ENCODE measurements at regions not wholly inside any gene's neighbourhood (a gene's known extent, or its start where the extent isn't known, plus 50 kb on each side); places are given as distances from the start of the nearest gene placed in this dataset.

DNA sequence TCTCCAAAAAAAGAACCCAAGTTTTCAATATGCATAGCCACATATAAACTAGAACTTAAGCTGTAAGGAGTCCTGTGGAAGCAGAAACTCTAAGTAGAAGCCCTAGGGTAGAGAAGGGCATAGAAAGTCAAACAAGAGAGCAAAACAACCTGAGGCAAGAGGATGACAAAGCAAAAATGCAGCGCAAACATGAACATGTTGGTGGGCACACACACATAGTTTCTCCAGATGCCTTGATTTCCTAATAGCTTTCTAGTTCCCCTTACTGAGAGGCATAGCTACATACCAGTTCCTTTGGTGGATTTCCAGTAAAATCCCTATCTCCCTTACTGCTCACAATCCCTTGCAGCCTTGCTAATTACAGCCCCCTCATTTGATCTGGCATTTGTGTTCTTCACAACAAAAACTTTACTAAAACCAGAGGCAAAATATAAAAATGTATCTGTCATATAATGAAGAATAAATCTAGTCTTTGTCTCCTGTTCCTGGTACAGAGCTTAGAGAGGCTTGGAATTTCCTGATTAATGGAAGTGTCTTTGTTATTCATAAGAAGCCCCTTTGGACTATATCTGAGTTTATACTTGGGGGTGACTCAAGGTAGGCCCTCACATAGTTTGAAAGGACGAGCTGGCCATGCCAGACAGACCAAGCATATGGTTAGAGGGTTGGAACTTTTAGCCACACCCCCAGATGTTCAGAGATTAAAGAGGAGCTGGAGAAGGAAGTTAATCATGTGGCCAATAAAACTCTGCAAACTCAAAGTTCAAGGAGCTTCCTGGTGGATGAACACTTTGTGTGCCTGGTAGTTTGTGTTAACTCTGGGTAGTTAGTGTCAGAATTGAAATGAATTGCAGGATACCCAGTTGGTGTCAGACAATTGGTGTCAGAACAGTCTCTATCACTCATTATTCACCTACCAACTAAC, 52.7 kb upstream of the ZCCHC13 start:
- Histone ChIP-seq H3K27ac (ENCODE audit: low read depth, low read length) (peak overlapping the region; percentile 76; the same call in 1 of the 2 replicates), H3K9ac (ENCODE audit: low read depth, low read length) (peak overlapping the region; percentile 21; the same call in 1 of the 2 replicates), H3K27me3 (ENCODE audit: insufficient read depth, low read length) (no peaks in the 10 kb centered on the region), H3K9me3 (ENCODE audit: insufficient read depth, low read depth, low read length) (no peaks in the 10 kb centered on the region), H3K36me3 (ENCODE audit: insufficient read depth, low read length) (peaks cover 59% of the 10 kb centered on the region), H3K4me1 (ENCODE audit: insufficient read depth, low read length) (peaks cover 42% of the 10 kb centered on the region), H3K4me3 (ENCODE audit: low read length) (no peak overlapping the region)
- 79% methylated on average over 2 of the region's 2 CpGs for WGBS

DNA sequence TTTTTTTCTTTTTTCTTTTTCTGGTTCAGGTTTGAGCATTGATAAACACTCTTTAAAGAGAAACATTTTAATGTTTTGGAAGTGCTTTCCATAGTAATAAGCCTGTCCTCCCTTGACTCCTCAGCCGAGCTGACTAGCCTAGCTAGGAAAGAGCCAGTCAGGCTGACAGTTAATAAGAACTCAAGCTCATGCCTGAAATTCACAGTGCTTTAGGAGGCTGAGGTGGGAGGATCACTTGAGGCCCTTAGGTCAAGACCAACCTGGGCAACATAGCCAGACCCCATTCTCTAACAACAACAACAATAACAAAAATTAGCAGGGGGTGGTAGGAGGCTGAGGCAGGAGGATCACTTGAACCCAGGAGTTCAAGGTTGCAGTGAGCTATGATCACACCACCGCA, 53.4 kb upstream of the ZCCHC13 start:
- Histone ChIP-seq H3K27ac (ENCODE audit: low read depth, low read length) (peak overlapping the region; percentile 76; the same call in 1 of the 2 replicates), H3K36me3 (ENCODE audit: insufficient read depth, low read length) (peaks cover 55% of the 10 kb centered on the region), H3K4me3 (ENCODE audit: low read length) (no peak overlapping the region), H3K9ac (ENCODE audit: low read depth, low read length) (no peak overlapping the region), H3K27me3 (ENCODE audit: insufficient read depth, low read length) (no peaks in the 10 kb centered on the region), H3K4me1 (ENCODE audit: insufficient read depth, low read length) (peaks cover 42% of the 10 kb centered on the region), H3K9me3 (ENCODE audit: insufficient read depth, low read depth, low read length) (no peaks in the 10 kb centered on the region)
- WGBS = 86% methylated on average over 2 of the region's 2 CpGs

DNA sequence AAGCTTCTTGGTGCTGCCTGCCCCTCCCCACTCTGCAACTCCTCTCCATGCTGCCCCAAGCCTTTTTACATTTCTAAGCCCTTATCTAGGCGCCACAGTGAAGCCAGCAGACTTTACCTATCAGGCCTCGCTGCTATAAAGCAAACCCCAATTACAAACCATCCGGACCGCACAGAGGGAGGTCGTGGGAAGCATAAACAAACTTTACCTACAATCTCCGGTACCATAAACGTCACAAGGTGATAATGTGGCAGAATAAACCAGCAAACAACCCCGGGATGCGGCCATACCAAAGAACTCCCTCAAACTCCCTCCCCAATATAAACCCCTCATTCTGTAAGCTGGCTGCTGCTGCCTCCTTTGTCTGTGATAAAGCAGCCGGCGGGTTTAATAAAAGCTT, 54.0 kb upstream of the ZCCHC13 start:
- Histone ChIP-seq H3K36me3 (ENCODE audit: insufficient read depth, low read length) (peaks cover 55% of the 10 kb centered on the region), H3K9ac (ENCODE audit: low read depth, low read length) (no peak overlapping the region), H3K27me3 (ENCODE audit: insufficient read depth, low read length) (no peaks in the 10 kb centered on the region), H3K4me3 (ENCODE audit: low read length) (peak overlapping the region; percentile 30; the same call in 1 of the 2 replicates), H3K9me3 (ENCODE audit: insufficient read depth, low read depth, low read length) (no peaks in the 10 kb centered on the region), H3K4me1 (ENCODE audit: insufficient read depth, low read length) (peaks cover 37% of the 10 kb centered on the region), H3K27ac (ENCODE audit: low read depth, low read length) (peak overlapping the region; percentile 76; the same call in 1 of the 2 replicates)
- WGBS = 0% methylated on average over 11 of the region's 11 CpGs

GRCh38 chrX:74248889-74249288, 55.1 kb upstream of the ZCCHC13 start:
- WGBS = 7% methylated on average over 2 of the region's 4 CpGs
- no peaks in the 10 kb centered on the region for H3K27me3 ChIP-seq (ENCODE audit: insufficient read depth, low read length)
- peak overlapping the region; percentile 36; the same call in 1 of the 2 replicates for H3K9ac ChIP-seq (ENCODE audit: low read depth, low read length)
- H3K4me3 ChIP-seq (ENCODE audit: low read length) = no peak overlapping the region
- H3K27ac ChIP-seq (ENCODE audit: low read depth, low read length) = peak overlapping the region; percentile 89
- H3K36me3 ChIP-seq (ENCODE audit: insufficient read depth, low read length) = peaks cover 51% of the 10 kb centered on the region
- peaks cover 27% of the 10 kb centered on the region for H3K4me1 ChIP-seq (ENCODE audit: insufficient read depth, low read length)
- H3K9me3 ChIP-seq (ENCODE audit: insufficient read depth, low read depth, low read length) = no peaks in the 10 kb centered on the region

- no peak overlapping the region for H3K27ac ChIP-seq (ENCODE audit: low read depth, low read length)
- no peaks in the 10 kb centered on the region for H3K27me3 ChIP-seq (ENCODE audit: insufficient read depth, low read length)
- H3K9ac ChIP-seq (ENCODE audit: low read depth, low read length) = no peak overlapping the region
- peaks cover 20% of the 10 kb centered on the region for H3K4me1 ChIP-seq (ENCODE audit: insufficient read depth, low read length)
- H3K4me3 ChIP-seq (ENCODE audit: low read length) = no peak overlapping the region
- no peaks in the 10 kb centered on the region for H3K9me3 ChIP-seq (ENCODE audit: insufficient read depth, low read depth, low read length)
- H3K36me3 ChIP-seq (ENCODE audit: insufficient read depth, low read length) = peaks cover 52% of the 10 kb centered on the region
Observed at GRCh38 chrX:74246524-74246923, 57.5 kb upstream of the ZCCHC13 start.

DNA sequence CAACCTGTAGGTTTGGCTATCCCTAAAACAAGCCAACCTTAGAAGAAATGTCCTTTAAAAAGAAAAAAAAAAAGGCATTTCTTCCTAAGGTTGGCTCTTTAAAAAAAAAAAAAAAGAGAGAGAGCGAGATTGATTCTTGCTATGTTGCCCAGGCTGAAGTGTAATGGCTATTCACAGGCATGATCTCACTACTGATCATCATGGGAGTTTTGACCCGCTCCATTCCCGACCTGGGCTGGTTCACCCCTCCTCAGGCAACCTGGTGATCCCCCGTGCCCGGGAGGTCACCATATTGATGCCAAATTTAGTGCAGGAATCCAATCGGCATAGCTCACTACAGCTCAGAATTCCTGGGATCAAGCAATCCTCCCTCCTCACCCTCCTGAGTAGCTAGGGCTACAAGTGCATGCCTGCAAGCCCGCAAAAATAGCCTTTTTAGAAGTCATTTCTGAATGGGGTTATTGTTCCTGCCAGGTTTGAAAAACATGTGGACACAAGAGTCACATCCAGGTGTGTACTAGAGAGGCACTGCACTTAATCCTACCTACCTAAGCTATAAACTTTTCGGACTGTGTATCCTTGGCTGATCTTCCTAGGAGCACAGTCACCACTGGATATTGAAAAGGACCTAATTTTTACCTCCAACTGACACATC, 61.4 kb upstream of the ZCCHC13 start:
- 91% methylated on average over 8 of the region's 8 CpGs for WGBS
- Histone ChIP-seq H3K27ac (ENCODE audit: low read depth, low read length) (no peak overlapping the region), H3K36me3 (ENCODE audit: insufficient read depth, low read length) (peaks cover 83% of the 10 kb centered on the region), H3K4me1 (ENCODE audit: insufficient read depth, low read length) (no peaks in the 10 kb centered on the region), H3K9ac (ENCODE audit: low read depth, low read length) (no peak overlapping the region), H3K4me3 (ENCODE audit: low read length) (no peak overlapping the region), H3K27me3 (ENCODE audit: insufficient read depth, low read length) (no peaks in the 10 kb centered on the region), H3K9me3 (ENCODE audit: insufficient read depth, low read depth, low read length) (no peaks in the 10 kb centered on the region)

GRCh38 chrX:74242050-74242449, 61.9 kb upstream of the ZCCHC13 start:
- Histone ChIP-seq H3K9me3 (ENCODE audit: insufficient read depth, low read depth, low read length) (no peaks in the 10 kb centered on the region), H3K27me3 (ENCODE audit: insufficient read depth, low read length) (no peaks in the 10 kb centered on the region), H3K9ac (ENCODE audit: low read depth, low read length) (no peak overlapping the region), H3K36me3 (ENCODE audit: insufficient read depth, low read length) (peaks cover 79% of the 10 kb centered on the region), H3K27ac (ENCODE audit: low read depth, low read length) (no peak overlapping the region), H3K4me3 (ENCODE audit: low read length) (no peak overlapping the region), H3K4me1 (ENCODE audit: insufficient read depth, low read length) (no peaks in the 10 kb centered on the region)

- H3K4me1 ChIP-seq (ENCODE audit: insufficient read depth, low read length) = no peaks in the 10 kb centered on the region
- no peak overlapping the region for H3K4me3 ChIP-seq (ENCODE audit: low read length)
- H3K36me3 ChIP-seq (ENCODE audit: insufficient read depth, low read length) = peaks cover 57% of the 10 kb centered on the region
- H3K27ac ChIP-seq (ENCODE audit: low read depth, low read length) = no peak overlapping the region
- H3K9ac ChIP-seq (ENCODE audit: low read depth, low read length) = no peak overlapping the region
- no peaks in the 10 kb centered on the region for H3K9me3 ChIP-seq (ENCODE audit: insufficient read depth, low read depth, low read length)
- no peaks in the 10 kb centered on the region for H3K27me3 ChIP-seq (ENCODE audit: insufficient read depth, low read length)
- WGBS = 100% methylated on average over 1 of the region's 1 CpG
Observed at GRCh38 chrX:74238771-74239170, 65.2 kb upstream of the ZCCHC13 start.

DNA sequence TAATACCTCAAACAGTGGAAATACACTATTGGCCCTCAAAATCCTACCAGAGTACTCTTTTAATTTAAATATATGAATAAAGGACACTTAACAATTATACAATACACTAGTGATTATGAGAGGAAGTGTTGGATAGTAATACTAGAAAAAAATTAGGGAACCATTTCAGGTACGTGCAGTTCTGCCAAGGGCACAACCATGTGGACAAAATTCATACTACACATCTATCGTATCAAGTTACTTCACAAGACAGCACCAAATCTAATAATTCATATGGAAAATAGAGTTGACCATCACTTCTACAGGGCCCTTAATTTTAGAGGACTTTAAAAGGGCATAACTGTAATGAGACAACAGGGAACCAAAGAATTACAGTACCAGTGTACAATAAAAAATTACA, 69.2 kb upstream of the ZCCHC13 start:
- 100% methylated on average over 2 of the region's 2 CpGs for WGBS
- H3K27ac ChIP-seq (ENCODE audit: low read depth, low read length) = no peak overlapping the region

GRCh38 chrX:74232859-74233258, 71.1 kb upstream of the ZCCHC13 start:
- H3K36me3 ChIP-seq (ENCODE audit: insufficient read depth, low read length) = peaks cover 16% of the 10 kb centered on the region
- H3K27me3 ChIP-seq (ENCODE audit: insufficient read depth, low read length) = no peaks in the 10 kb centered on the region
- peaks cover 4% of the 10 kb centered on the region; the same call in 1 of the 2 replicates for H3K4me1 ChIP-seq (ENCODE audit: insufficient read depth, low read length)
- H3K4me3 ChIP-seq (ENCODE audit: low read length) = no peak overlapping the region
- no peak overlapping the region for H3K27ac ChIP-seq (ENCODE audit: low read depth, low read length)
- H3K9me3 ChIP-seq (ENCODE audit: insufficient read depth, low read depth, low read length) = no peaks in the 10 kb centered on the region
- no peak overlapping the region for H3K9ac ChIP-seq (ENCODE audit: low read depth, low read length)
- whole genome bisulfite sequencing = 92% methylated on average over 3 of the region's 3 CpGs

More for the DNA sequence above, 69.2 kb upstream of the ZCCHC13 start:
- H3K9ac ChIP-seq (ENCODE audit: low read depth, low read length) = no peak overlapping the region
- H3K4me1 ChIP-seq (ENCODE audit: insufficient read depth, low read length) = no peaks in the 10 kb centered on the region
- H3K9me3 ChIP-seq (ENCODE audit: insufficient read depth, low read depth, low read length) = no peaks in the 10 kb centered on the region
- H3K27me3 ChIP-seq (ENCODE audit: insufficient read depth, low read length) = no peaks in the 10 kb centered on the region
- H3K36me3 ChIP-seq (ENCODE audit: insufficient read depth, low read length) = peaks cover 30% of the 10 kb centered on the region
- no peak overlapping the region for H3K4me3 ChIP-seq (ENCODE audit: low read length)

DNA sequence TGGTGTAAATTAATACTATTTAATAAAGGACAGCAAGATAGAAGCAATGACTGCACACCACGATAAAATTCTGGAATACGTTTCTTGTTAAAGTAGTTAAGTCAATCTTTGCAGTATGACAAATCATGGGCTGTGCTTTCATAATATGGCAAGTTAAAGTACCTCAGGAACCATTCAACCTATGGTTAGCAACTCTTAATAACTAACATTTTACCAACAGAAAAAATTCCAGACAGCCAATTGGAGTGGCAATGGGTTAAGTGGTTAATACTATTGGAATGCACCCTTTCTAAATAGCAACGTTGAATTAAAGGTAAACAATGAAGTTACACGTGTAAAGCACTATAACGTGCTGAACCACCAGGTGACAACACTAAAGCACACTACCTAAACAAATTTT, 72.4 kb upstream of the ZCCHC13 start:
- H3K9ac ChIP-seq (ENCODE audit: low read depth, low read length) = no peak overlapping the region
- H3K27me3 ChIP-seq (ENCODE audit: insufficient read depth, low read length) = no peaks in the 10 kb centered on the region
- peaks cover 12% of the 10 kb centered on the region; the same call in 1 of the 2 replicates for H3K36me3 ChIP-seq (ENCODE audit: insufficient read depth, low read length)
- 84% methylated on average over 4 of the region's 5 CpGs for WGBS
- no peak overlapping the region for H3K4me3 ChIP-seq (ENCODE audit: low read length)
- no peaks in the 10 kb centered on the region for H3K9me3 ChIP-seq (ENCODE audit: insufficient read depth, low read depth, low read length)
- H3K4me1 ChIP-seq (ENCODE audit: insufficient read depth, low read length) = peaks cover 4% of the 10 kb centered on the region; the same call in 1 of the 2 replicates
- H3K27ac ChIP-seq (ENCODE audit: low read depth, low read length) = no peak overlapping the region
